Fibroblast of the aortic adventitia (primary cell): ENCODE measurements at regions not wholly inside any gene's neighbourhood (a gene's known extent, or its start where the extent isn't known, plus 50 kb on each side); places are given as distances from the start of the nearest gene placed in this dataset.
A peak's percentile ranks its signal among the peaks of the same experiment; 100 is the strongest.

ENCODE experiments used
- DNase-seq: peaks from one replicate; pipeline ENCODE4 v3.0.0-alpha.2; 2010; ENCODE audit warnings: low read depth
- H3K4me3 ChIP-seq: 2 replicates; pipeline ENCODE4 v1.5.1; 2011; ENCODE audit warnings: low read depth, mild to moderate bottlenecking, control low read depth, low read length, moderate library complexity
- CTCF ChIP-seq: IDR thresholded peaks from 2 replicates; pipeline ENCODE4 v1.5.1; 2011; ENCODE audit warnings: mild to moderate bottlenecking, low read length, control low read depth, inconsistent platforms; ENCODE audit not compliant: insufficient read depth

GRCh38 chr9:109624896-109625295 lies 126.8 kb upstream of the PTPN3 start:
- TF ChIP-seq CTCF: no peak
- DNase-seq: no peak

GRCh38 chr9:109627042-109627441 lies 128.9 kb upstream of the PTPN3 start:
- no peak for TF ChIP-seq CTCF
- no peak overlapping the region for H3K4me3 ChIP-seq
- DNase-seq: no peak

More at GRCh38 chr9:109624896-109625295, 126.8 kb upstream of the PTPN3 start:
- H3K4me3 ChIP-seq: no peak overlapping the region

- H3K4me3 ChIP-seq: no peak overlapping the region
- DNase-seq: no peak
- TF ChIP-seq CTCF: no peak
These were observed 131.5 kb upstream of the PTPN3 start for GRCh38 chr9:109629615-109630014.

GRCh38 chr9:109632817-109633216 lies 134.7 kb upstream of the PTPN3 start:
- no peak overlapping the region for H3K4me3 ChIP-seq
- DNase-seq: no peak
- TF ChIP-seq CTCF: no peak

- TF ChIP-seq CTCF: no peak
- peak; percentile 4 for DNase-seq
- peak overlapping the region; percentile 50 for H3K4me3 ChIP-seq
These were observed 140.1 kb upstream of the PALM2AKAP2 start for GRCh38 chr9:109639674-109640579.

- TF ChIP-seq CTCF: no peak
- H3K4me3 ChIP-seq: peak overlapping the region; percentile 50
- DNase-seq: peak; percentile 6
These were observed 139.2 kb upstream of the PALM2AKAP2 start for GRCh38 chr9:109640580-109641371.
